ENCODE measurements at regions not wholly inside any gene's neighbourhood (a gene's known extent, or its start where the extent isn't known, plus 50 kb on each side); places are given as distances from the start of the nearest gene placed in this dataset.

DNA sequence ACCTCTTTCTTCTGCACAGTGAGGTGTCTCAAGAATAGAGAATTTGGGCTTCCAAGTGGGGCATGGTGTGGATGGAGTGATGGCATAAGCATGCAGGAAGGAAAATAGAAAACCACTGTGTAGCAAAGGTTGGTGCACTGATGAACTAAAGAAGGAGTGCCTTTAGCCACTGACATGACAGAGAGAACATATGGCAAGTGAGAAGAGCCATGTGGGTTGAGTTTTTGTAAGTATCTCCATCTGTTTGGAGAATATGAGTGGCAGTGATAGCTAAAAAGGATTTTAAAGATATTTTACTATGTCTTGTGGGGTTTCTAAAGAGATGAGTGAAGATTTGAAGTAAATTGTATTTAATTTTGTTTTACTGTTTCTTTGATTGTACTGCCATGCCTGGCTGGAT, 160.5 kb upstream of the GRIK2 start:
- no peaks in the 10 kb centered on the region for H3K9me3 ChIP-seq (ENCODE audit: insufficient read depth, low read length)
- no peak overlapping the region for H2AFZ ChIP-seq (ENCODE audit: low read depth, low read length, severe bottlenecking)
- H4K20me1 ChIP-seq (ENCODE audit: low read depth, low read length), result no peaks in the 10 kb centered on the region
- H3K79me2 ChIP-seq (ENCODE audit: insufficient read depth, low read length), result no peaks in the 10 kb centered on the region
- no peaks in the 10 kb centered on the region for H3K9me2 ChIP-seq (replicated peaks; ENCODE audit: insufficient read depth, low read length)
- H3K9ac ChIP-seq (ENCODE audit: low read length), result no peak overlapping the region
- no peaks in the 10 kb centered on the region for H3K27me3 ChIP-seq (ENCODE audit: low read length)
- no peaks in the 10 kb centered on the region for H3K36me3 ChIP-seq (ENCODE audit: low read length)
- H3K27ac ChIP-seq (ENCODE audit: low read depth, low read length), result no peak overlapping the region
- H3F3A ChIP-seq (ENCODE audit: insufficient read depth), result no peaks in the 10 kb centered on the region
- H3K4me3 ChIP-seq (ENCODE audit: insufficient read depth, low read length, poor library complexity, severe bottlenecking), result no peak overlapping the region
- no peak overlapping the region for H3K4me2 ChIP-seq (ENCODE audit: low read depth, low read length, poor library complexity, severe bottlenecking)
- TF ChIP-seq, protein P1, sequence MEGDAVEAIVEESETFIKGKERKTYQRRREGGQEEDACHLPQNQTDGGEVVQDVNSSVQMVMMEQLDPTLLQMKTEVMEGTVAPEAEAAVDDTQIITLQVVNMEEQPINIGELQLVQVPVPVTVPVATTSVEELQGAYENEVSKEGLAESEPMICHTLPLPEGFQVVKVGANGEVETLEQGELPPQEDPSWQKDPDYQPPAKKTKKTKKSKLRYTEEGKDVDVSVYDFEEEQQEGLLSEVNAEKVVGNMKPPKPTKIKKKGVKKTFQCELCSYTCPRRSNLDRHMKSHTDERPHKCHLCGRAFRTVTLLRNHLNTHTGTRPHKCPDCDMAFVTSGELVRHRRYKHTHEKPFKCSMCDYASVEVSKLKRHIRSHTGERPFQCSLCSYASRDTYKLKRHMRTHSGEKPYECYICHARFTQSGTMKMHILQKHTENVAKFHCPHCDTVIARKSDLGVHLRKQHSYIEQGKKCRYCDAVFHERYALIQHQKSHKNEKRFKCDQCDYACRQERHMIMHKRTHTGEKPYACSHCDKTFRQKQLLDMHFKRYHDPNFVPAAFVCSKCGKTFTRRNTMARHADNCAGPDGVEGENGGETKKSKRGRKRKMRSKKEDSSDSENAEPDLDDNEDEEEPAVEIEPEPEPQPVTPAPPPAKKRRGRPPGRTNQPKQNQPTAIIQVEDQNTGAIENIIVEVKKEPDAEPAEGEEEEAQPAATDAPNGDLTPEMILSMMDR (IDR thresholded peaks at IDR 0.05; ENCODE audit: insufficient read depth, low read length, poor library complexity, severe bottlenecking), result no peak
- TF ChIP-seq EZH2phosphoT487 (conservative IDR thresholded peaks at IDR 0.05; ENCODE audit: low read length), result no peak

DNA sequence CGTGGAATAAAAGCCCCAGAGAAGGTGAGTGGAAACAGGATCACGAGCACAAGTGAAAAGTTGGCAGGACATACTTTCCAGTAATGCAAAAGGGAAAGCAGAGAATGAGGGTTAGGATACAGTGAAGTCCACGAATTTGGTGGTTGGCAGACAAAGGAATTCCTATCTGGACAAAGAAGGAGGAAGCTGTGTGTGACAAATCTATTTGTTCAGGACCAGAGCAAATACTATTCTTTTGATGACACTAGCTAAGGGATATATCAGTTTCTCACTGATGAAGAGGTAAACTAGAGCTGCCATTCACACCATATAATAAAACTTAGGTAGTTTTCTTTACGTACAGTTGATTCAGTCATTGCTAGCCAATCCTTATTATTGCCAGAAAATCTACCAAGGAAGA, 156.8 kb upstream of the GRIK2 start:
- Histone ChIP-seq H3K9ac (ENCODE audit: low read length) (no peak overlapping the region), H2AFZ (ENCODE audit: low read depth, low read length, severe bottlenecking) (no peak overlapping the region), H3K9me3 (ENCODE audit: insufficient read depth, low read length) (no peaks in the 10 kb centered on the region), H4K20me1 (ENCODE audit: low read depth, low read length) (no peaks in the 10 kb centered on the region), H3K79me2 (ENCODE audit: insufficient read depth, low read length) (no peaks in the 10 kb centered on the region), H3K4me2 (ENCODE audit: low read depth, low read length, poor library complexity, severe bottlenecking) (no peak overlapping the region), H3K27ac (ENCODE audit: low read depth, low read length) (no peak overlapping the region), H3K4me3 (ENCODE audit: insufficient read depth, low read length, poor library complexity, severe bottlenecking) (no peak overlapping the region), H3K9me2 (replicated peaks; ENCODE audit: insufficient read depth, low read length) (no peaks in the 10 kb centered on the region), H3K36me3 (ENCODE audit: low read length) (no peaks in the 10 kb centered on the region), H3K27me3 (ENCODE audit: low read length) (no peaks in the 10 kb centered on the region), H3F3A (ENCODE audit: insufficient read depth) (no peaks in the 10 kb centered on the region)
- TF ChIP-seq, protein P1 (IDR thresholded peaks at IDR 0.05; ENCODE audit: insufficient read depth, low read length, poor library complexity, severe bottlenecking), result no peak
- TF ChIP-seq EZH2phosphoT487 (conservative IDR thresholded peaks at IDR 0.05; ENCODE audit: low read length), result no peak

DNA sequence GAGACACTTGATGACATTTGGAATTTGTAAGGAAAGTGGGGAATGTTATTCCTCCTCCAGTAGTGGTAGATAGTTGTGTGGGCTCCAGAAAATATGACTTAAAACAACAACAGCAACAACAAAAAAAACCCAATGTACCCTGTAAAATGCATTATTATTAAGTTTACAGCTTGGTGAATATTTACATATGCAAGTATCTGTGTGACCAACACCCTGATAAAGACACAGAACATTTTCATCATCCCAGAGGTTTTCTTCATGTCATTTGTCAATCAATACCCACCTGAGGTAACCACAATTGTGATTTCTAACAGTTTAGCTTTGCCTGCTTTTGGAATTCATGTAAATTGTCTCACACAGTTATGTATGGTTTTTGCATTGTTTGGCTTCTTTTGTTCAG, 152.1 kb upstream of the GRIK2 start:
- H2AFZ ChIP-seq (ENCODE audit: low read depth, low read length, severe bottlenecking), result no peak overlapping the region
- no peaks in the 10 kb centered on the region for H3F3A ChIP-seq (ENCODE audit: insufficient read depth)
- no peak overlapping the region for H3K9ac ChIP-seq (ENCODE audit: low read length)
- no peaks in the 10 kb centered on the region for H3K9me2 ChIP-seq (replicated peaks; ENCODE audit: insufficient read depth, low read length)
- H3K4me2 ChIP-seq (ENCODE audit: low read depth, low read length, poor library complexity, severe bottlenecking), result no peak overlapping the region
- no peak overlapping the region for H3K4me3 ChIP-seq (ENCODE audit: insufficient read depth, low read length, poor library complexity, severe bottlenecking)
- H3K36me3 ChIP-seq (ENCODE audit: low read length), result no peaks in the 10 kb centered on the region
- TF ChIP-seq, protein P1 (IDR thresholded peaks at IDR 0.05; ENCODE audit: insufficient read depth, low read length, poor library complexity, severe bottlenecking), result no peak
- no peak for TF ChIP-seq EZH2phosphoT487 (conservative IDR thresholded peaks at IDR 0.05; ENCODE audit: low read length)
- H3K79me2 ChIP-seq (ENCODE audit: insufficient read depth, low read length), result no peaks in the 10 kb centered on the region
- no peaks in the 10 kb centered on the region for H3K27me3 ChIP-seq (ENCODE audit: low read length)
- H4K20me1 ChIP-seq (ENCODE audit: low read depth, low read length), result no peaks in the 10 kb centered on the region
- H3K9me3 ChIP-seq (ENCODE audit: insufficient read depth, low read length), result no peaks in the 10 kb centered on the region
- no peak overlapping the region for H3K27ac ChIP-seq (ENCODE audit: low read depth, low read length)

DNA sequence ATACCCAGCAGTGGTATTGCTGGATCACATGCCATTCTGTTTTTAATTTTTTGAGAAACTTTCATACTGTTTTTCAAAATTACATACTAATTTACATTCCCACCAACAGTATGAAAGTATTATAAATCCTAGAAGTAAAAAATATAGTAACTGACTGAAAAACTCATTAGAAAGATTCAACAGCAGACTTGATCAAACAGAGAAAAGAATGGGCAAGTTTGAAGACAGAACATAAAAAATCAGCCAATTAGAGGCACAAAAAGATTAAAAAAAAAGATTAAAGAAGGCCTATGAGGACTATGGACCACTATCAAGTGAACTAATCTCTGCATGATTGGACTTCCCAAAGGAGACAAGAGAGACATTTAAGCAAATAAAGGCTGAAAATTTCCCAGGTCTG, 144.0 kb upstream of the GRIK2 start:
- no peak overlapping the region for H3K27ac ChIP-seq (ENCODE audit: low read depth, low read length)
- no peak overlapping the region for H3K9ac ChIP-seq (ENCODE audit: low read length)
- no peak overlapping the region for H3K4me3 ChIP-seq (ENCODE audit: insufficient read depth, low read length, poor library complexity, severe bottlenecking)
- H3K9me3 ChIP-seq (ENCODE audit: insufficient read depth, low read length), result no peaks in the 10 kb centered on the region
- no peaks in the 10 kb centered on the region for H4K20me1 ChIP-seq (ENCODE audit: low read depth, low read length)
- H3K79me2 ChIP-seq (ENCODE audit: insufficient read depth, low read length), result no peaks in the 10 kb centered on the region
- H3K9me2 ChIP-seq (replicated peaks; ENCODE audit: insufficient read depth, low read length), result no peaks in the 10 kb centered on the region
- H3K27me3 ChIP-seq (ENCODE audit: low read length), result no peaks in the 10 kb centered on the region
- no peaks in the 10 kb centered on the region for H3K36me3 ChIP-seq (ENCODE audit: low read length)
- TF ChIP-seq, protein P1 (IDR thresholded peaks at IDR 0.05; ENCODE audit: insufficient read depth, low read length, poor library complexity, severe bottlenecking), result no peak
- TF ChIP-seq EZH2phosphoT487 (conservative IDR thresholded peaks at IDR 0.05; ENCODE audit: low read length), result no peak
- H2AFZ ChIP-seq (ENCODE audit: low read depth, low read length, severe bottlenecking), result no peak overlapping the region
- H3K4me2 ChIP-seq (ENCODE audit: low read depth, low read length, poor library complexity, severe bottlenecking), result no peak overlapping the region
- no peaks in the 10 kb centered on the region for H3F3A ChIP-seq (ENCODE audit: insufficient read depth)

Measured in SU-DHL-6 (cell line).